ENCODE measurements at regions not wholly inside any gene's neighbourhood (a gene's known extent, or its start where the extent isn't known, plus 50 kb on each side); places are given as distances from the start of the nearest gene placed in this dataset.
A peak's percentile ranks its signal among the peaks of the same experiment; 100 is the strongest.

DNA sequence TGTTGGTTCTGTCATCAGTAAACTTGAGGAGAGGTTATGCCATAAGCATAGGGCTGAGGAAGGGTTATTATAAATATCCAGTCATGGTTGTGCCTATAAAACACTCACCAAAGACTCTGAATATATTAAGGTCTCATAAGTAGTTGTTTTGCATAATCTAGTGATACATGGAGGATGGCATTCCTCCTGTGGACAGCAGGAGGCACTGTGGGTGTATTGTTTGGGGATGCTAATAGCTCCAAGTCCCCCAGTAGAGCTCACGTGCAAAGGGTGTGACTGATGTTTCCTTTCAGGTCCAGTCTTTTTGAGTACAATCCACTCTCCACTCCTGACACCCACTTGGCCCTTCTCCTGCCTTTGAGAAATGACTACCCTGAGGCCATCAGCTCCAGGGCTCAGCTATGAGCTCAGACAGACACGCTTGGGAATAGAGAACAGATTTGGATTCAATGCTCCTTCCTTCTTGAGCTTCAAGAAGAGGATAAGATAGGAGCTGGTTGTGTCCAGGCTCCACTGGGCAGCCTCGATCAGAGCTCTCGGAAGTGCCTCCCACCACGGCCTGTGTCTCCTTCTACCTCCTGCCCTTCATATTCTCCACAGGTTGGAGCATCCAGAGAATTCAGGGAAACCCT, 85.2 kb upstream of the IGLL5 start:
- DNase-seq (ENCODE audit: low spot score) = no peak

DNA sequence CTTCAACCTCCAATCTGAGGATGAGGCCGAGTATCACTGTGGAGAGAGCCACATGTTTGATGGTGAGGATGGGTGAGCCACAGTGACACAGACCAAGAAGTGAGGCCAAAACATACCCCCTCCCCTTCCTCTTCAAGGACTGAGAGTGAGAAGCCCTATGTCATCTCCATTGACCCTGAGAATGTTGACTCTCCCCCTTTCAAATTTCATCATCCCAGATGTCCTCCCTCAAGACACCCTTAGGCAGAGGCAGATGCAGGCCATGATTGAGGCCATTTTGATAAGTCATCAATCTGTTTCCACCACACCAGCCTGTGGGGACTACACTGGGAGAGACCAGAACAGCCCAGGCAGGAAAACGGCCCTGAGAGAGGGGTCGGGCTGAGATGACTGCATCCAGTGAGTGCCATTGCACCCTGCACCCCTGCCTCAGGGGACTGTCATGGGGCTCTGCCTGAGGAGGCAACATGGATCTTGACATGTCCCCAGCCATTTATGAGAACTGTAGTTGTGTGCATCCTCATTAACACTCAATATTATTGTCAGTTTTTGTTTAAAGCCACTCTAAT, 84.2 kb upstream of the IGLL5 start:
- DNase-seq (ENCODE audit: low spot score) = no peak

DNA sequence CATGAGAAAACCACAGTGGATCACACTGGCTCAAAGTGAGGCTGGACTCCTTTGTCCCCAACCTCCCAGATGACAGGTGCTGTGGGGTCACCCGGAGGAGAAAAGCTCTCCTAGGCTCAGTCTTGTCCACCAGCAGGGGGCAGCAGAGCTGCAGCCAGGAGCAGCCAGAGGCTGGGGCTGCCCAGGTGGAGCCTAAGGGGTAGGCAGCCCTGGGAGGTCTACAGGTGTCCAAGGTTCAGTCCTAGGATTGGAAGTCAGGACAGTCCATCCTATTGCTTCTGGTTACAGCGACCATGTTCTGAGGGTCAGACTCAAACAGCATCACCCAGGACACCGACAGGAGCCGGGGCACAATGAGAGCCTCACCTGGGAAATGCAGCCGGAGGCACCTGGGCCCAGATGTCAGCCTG, 77.6 kb upstream of the IGLL5 start:
- DNase-seq (ENCODE audit: low spot score) = peak; percentile 11

DNA sequence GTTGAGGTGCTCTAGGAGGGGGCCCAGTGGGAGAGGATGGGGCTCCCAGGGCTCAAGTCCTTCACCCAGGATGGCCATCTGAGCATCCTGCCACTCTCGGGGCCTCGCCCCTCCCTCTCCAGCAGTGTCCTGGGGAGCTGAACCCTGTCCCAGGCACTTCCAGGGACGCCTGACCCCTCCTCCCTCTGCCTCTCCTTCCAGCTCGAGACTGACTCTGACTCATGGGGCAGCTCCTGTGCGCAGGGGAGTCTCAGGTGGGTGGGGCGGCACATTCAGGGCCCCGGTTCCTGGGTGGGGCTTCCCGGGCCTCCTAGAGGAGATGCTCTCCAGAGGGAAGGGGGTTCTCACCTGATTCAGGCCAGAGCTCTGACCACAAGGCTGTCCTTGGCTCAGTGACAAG, 77.1 kb upstream of the IGLL5 start:
- no peak for DNase-seq (ENCODE audit: low spot score)

DNA sequence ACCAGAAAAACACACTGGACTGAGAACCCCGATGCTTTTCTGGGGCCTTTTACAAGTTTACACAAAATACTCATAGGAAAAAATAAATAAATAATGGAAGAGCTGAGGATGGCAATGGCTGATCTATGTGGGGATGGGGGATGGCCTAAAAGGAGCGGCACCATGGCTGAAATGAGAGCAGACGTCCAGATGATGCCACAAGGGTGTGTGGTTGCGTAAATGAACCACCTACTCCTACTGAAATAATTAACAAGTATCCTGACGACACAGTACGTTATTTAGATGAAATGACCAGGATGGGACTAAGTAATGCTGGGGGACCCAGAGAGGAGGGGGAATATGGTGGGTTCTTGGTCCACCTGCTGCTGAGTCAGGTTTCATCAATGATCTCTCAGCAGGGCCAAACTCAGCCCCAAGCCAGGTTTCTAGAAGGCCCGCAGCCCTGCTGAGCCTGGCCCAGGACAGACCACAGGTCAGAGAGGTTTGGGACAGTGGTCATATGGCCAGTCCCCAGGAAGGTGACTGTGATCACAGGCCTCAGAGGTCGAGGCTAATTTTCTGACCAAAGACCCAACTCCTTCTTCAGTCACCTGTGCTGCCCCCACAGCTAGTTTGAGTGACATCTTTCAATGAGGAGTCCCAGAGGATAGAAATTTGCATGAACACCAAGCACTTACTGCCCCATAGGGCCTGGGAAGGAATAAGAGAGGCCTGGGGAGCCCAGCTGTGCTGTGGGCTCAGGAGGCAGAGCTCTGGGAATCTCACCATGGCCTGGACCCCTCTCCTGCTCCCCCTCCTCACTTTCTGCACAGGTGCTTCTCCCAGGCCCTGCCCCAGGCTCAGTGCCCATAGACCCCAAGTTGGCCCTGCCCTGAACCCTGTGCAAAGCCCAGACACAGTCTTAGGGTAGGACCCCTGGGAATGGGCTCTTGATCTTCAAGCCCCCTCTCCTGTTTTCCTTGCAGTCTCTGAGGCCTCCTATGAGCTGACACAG, 76.3 kb upstream of the IGLL5 start:
- no peak for DNase-seq (ENCODE audit: low spot score)

DNA sequence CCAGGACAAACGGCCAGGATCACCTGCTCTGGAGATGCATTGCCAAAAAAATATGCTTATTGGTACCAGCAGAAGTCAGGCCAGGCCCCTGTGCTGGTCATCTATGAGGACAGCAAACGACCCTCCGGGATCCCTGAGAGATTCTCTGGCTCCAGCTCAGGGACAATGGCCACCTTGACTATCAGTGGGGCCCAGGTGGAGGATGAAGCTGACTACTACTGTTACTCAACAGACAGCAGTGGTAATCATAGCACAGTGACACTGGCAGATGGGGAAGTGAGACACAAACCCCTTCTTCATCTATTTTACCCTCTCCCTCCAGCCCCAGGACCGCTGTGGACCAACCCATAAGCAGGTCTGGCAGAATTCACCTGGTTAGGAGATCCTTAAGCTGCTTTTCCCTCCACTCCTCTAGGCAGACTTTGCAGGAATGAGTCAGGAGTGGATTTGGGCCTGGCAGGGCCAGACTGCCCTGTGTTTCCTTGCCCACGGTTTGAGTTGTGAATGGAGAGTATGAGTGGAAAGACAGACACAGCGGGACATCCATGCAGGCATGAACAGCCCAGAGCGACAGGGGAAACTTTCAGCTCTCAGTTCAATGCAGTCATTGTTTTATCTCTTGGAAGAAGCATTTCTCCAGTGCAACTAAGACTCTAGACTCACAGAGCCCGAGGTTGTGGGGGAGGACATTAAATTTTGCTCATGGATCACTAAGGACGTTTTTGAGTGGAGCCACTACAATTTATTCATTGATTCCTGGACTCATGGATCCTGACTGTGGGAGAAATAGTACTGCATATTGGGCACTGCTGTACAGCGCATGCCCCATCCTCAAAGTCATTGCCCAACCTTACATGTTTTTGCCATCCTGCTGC, 75.3 kb upstream of the IGLL5 start:
- no peak for DNase-seq (ENCODE audit: low spot score)

DNA sequence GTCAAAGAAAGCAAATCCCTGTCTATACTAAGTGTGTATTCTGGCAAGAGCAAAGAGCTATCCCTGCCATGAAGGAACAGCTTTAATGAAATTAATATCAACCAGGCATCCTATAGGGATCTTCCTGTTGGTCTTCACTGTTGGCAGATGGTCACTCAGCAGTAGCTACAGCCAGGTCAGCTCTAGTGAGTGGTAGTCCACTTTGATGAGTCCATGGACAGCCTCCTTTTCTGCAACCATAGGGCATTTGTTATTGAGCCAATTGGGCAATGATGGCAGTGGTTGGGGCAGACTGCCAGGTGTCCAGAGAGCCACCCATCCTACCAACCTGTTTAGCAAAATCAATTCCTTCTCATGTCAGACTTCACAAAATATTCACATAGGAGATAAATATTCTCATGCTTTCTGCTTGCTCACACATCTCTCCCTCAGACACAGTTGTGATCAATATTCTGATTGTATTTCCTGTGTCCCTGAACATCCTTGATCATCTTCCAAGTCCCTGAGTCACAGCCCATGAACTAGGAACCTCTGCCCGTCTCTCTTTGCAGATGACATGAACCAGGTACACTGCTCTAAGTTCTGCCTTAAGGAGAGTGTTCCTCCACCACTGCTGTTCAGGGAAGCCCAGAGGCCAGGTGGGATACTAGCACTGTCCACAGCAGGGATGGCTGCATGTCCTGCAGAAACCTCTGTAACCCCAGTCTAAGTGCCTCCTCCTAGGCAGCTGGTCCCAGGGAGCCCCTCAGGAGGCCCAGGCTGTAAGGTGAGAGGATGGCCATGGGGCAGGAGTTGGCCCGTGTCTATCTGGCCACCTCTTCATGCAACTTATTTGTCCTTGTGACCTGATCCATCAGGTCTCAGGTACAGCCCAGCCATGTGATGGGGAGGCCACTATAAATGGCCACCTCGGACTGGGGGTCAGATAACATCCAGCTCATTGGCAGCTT, 74.2 kb upstream of the IGLL5 start:
- DNase-seq (ENCODE audit: low spot score) = no peak

DNA sequence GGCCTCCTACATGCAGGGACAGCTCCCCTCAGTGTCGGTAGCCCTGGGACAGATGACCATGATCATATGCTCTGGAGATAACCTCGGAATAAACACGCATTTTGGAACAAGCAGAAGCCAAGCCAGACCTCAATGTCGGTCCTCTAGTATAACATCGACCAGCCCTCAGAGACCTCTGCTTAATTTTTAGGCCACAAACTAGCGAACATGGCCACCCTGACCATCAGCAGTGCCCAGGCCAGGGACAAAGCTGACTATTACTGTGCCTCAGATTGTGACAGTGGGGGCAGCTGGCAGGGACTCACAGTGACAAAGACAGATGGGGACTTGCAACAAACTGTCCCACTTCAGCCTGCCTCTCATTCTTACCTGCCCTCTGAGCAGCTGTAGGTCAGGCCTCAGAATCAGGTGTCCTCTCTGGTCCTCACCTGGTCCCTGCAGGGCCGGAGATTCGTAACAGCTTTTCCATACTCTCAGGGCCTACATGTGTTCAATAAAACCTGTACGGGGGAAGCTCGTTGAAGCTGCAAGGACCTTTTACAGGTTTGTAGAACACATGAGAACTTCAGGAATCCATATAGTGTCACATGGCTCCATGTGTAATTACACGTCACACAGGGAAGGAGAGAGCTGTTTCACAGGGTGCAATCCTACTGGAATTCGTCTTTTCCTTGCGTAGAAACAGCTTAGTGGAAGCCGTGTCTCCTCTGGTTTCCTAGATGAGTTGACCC, 72.8 kb upstream of the IGLL5 start:
- DNase-seq (ENCODE audit: low spot score) = no peak

DNA sequence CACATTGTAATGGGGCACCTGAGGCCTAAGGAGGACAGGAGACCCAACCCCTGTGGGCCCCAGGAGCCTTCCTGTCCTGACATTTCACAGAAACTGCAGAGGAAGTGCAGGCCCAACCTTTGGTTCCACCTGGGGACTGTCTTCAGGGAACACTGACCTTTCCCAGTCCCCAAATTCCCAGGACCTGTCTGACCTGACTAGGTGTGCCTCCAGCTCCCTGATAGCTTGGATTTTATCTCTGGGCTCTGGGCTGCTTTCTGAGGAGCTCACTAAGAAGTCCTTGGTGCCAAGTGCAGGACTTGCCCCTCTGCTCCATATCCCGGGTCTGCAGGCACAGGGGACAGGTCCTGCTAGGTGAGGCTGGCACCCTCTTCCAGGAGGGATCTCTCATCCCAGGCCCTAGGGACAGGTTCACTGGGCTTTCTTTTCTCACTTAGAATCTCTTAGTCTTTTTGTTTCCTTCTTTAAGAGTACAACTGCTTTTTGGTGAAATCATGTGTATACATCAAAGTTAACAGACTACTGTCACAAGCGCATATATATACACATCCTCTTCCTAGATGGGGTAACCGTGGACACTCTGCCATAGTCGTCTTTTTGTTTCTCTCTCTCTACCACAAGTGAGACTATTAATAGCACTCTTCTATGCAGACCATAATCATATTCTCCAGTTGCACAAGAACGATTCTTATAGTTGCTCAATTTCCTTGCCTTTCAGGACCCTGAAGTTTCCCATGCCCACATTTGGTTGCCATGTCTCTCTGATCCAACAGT, 72.0 kb upstream of the IGLL5 start:
- DNase-seq (ENCODE audit: low spot score) = no peak

DNA sequence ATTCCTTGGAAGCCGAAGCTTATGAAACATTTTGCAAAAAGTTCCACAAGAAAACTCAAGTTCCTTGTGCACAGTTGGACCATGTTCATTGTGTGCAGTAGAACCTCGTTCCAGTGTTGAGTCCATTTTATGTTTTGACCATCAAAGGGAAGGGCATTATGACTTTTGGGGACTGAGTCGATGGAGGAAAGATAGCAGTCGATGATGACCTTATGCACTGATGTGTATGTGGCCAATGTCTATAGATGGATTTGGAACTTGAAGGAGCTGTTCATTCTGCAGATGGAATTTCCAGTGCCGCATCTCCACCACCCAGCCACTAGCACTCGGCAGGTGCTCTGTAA, 71.5 kb upstream of the IGLL5 start:
- DNase-seq (ENCODE audit: low spot score) = no peak

DNA sequence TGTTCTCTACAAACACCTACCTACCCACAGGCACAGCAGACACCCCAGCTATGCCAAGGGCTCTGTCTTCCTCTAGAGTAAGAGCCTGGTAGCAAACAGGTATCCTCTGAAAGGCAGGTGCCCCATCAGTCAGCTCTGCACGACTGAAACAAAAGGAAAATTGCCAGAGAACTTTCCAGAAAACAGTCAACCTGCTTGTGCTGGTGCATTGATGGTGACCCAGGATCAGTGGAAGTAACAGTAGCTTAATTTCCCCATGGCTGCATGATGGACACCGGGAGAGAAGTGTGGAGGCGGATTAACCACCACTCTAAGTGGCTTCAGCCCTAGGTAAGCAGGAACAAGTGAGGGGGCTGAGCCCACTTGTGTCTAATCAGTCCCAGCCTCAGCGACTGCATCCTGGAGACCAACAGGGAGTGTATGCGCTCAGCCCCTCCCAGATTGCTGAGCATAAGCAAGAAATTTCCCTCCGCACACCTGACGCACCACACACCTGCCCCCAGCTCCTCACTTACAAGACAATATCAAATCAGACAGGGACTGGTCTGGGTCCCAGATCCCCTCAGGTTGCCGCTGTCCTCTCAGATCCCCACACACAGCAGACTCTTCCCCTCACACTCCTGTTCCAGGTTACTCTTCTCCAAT, 70.7 kb upstream of the IGLL5 start:
- no peak for DNase-seq (ENCODE audit: low spot score)

DNA sequence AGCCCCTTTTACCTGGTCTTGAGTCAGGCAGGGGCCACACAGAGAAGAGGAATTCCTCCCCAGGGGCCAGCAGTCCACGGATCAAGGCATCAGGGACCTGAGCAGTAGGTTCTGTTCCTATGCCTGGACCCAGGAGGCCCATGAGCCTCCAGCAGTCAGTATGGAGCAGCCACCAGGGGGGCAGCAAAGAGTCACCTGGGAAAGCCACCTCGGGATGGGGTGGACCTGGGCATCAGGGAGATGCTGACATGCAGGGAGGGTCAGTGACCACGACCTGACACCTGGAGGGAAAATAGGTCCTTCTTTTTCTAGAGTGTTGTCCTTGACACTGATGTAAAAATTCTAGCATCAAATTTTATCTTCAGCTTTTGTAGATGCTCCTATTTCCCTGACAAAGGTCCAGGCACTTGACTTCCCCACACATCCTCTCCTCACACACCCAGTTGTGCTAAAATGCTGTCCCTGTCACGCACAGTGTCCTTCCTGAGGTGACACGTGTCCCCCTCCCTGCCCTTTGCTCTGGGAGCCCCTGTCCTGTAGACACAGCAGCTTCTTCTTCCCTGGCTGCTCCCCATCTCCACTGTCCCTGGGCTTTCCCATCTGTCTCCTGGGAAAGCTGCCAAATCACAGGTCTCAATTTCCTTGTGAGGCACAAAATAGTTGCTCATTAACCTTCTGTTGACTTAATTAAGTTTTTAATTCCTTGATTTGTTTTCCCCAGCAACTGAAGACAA, 70.0 kb upstream of the IGLL5 start:
- no peak for DNase-seq (ENCODE audit: low spot score)

DNA sequence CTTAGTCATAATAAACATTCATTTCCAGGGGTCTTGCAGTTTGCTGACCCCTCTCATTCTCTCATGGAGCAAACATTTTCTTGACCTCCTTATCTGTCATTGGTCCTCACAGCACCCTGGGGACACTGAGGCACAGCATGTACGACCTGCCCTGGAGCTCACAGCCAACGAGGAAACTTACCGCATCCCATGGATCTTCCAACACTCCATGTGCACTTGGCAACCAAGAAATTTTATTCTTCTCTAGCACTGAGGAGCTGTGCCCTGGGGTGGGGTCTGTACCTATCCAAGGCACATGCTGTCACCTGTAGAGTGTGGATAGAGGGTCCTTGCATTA, 69.4 kb upstream of the IGLL5 start:
- no peak for DNase-seq (ENCODE audit: low spot score)

DNA sequence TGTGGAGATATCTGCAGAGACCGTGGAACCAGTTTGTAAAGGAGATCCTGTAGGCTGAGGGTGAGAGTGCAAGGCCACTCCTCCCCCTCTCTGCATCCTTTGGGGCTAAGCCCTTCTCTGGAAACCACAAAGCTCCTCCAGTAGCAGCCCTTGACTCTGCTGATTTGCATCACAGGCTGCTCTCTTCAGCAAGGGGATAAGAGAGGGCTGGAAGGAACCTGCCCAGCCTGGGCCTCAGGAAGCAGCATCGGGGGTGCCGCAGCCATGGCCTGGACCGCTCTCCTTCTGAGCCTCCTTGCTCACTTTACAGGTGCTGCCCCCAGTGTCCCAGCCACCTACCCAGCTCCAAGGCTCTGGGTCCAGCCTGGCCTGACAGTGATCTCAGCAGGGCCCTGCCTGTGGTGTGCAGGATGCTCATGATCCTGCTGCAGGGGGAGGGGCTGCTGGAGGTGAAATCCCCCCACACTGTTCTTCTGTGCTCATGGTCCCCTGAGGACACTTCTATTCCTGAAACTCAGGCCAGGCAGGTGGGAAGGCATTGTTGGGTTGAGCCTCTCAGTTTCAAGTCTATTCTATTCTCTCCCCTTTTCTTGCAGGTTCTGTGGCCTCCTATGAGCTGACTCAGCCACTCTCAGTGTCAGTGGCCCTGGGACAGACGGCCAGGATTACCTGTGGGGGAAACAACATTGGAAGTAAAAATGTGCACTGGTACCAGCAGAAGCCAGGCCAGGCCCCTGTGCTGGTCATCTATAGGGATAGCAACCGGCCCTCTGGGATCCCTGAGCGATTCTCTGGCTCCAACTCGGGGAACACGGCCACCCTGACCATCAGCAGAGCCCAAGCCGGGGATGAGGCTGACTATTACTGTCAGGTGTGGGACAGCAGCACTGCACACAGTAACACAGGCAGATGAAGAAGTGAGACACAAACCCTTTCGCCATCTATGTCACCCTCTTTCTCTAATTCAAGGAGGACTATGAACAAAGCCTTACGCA, 68.5 kb upstream of the IGLL5 start:
- no peak for DNase-seq (ENCODE audit: low spot score)

DNA sequence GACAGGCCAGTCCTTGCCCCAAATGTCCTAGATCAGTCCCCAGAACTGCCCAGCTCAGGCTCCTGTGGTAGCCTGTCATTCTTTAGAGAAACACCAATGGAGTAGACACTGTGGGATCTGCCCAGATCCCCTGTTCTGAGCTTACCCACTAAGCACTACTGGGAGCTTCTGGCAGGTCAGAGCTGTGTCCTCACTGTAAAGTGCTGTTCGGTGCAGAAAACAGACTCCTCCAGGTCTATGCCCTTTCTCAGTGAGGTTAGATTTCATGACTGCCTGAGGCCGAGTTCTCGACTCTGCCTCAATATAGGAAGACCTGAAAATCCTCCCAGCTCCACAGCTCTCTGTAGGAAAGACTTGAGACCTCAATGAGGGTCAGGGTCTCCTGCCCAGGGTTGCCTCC, 67.5 kb upstream of the IGLL5 start:
- DNase-seq (ENCODE audit: low spot score) = no peak

DNA sequence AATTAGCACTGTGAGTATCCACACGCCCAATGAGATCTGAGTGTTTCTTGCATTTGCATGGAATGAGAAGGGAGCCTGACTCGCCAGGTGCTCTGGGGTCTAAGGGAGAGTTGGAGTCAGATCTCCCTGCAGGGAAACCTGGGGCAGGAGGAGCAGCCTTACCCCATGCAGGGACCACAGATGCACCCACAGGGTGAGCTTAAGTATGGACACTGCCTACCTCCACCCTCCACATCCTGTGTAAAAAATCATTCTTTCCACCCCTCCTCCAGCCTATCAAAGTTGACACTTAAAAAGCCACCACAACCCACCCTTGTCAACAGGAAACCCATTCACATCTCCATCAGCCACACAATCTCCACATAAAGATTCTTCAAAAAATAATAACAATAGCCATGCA, 67.0 kb upstream of the IGLL5 start:
- DNase-seq (ENCODE audit: low spot score) = no peak

DNA sequence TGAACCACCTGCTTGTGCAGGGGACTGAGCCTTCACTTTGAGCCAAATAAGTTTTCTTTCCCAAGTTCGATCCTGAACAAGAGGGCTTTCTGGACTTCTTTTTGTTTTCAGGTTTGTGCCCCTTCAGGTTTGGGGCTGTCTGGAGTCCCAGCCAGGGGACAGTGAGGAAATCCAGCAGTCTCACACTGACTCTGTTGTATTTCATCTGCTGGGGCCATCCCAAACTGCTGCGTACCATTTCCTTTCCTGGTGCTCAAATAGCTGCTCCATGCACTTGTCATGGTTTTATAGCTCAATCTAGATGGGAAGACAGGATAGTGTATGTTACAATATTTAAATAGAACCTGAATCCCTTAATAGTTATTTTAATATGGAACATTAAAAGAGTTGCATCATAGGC, 66.3 kb upstream of the IGLL5 start:
- no peak for DNase-seq (ENCODE audit: low spot score)

All from globus pallidus (tissue), 1 donor.